CD8-positive, alpha-beta memory T cell (primary cell): ENCODE measurements at regions not wholly inside any gene's neighbourhood (a gene's known extent, or its start where the extent isn't known, plus 50 kb on each side); places are given as distances from the start of the nearest gene placed in this dataset.
"Not testable (repeated sequence)": the region's sequence is repeated elsewhere in the genome, so short reads cannot be mapped to it uniquely, and the experiment has no call there.

Experiments used
- CTCF ChIA-PET: fragments of 350-600 bp; sonication (Branson Sonifier 250); formaldehyde crosslinking; loops from one replicate; lab custom pipeline; 2021; ENCODE audit warnings: antibody characterized with exemption; lab: Charles Lee
- POLR2A ChIA-PET: fragments of 350-600 bp; sonication (Branson Sonifier 250); formaldehyde crosslinking; loops from one replicate; lab custom pipeline; 2021; ENCODE audit warnings: antibody characterized with exemption; lab: Charles Lee
- DNase-seq, 5 donors: peaks; one replicate each; pipeline versions ENCODE4 v3.0.0 to v3.0.0-alpha.2; 2020 to 2022; ENCODE audit warnings: mixed read lengths in 1 of 5
- H3K27ac ChIP-seq: one replicate; pipeline ENCODE4 v1.7.0; 2013; ENCODE audit warnings: low read depth, mild to moderate bottlenecking, low read length, moderate library complexity
- H3K27me3 ChIP-seq: 2 replicates; pipeline ENCODE4 v1.7.0; 2013; ENCODE audit warnings: low read length, mild to moderate bottlenecking; ENCODE audit not compliant: insufficient read depth, poor library complexity, severe bottlenecking
- H3K36me3 ChIP-seq: 2 replicates; pipeline ENCODE4 v1.7.0; 2013; ENCODE audit warnings: mild to moderate bottlenecking, low read length, moderate library complexity; ENCODE audit not compliant: insufficient read depth
- H3K4me1 ChIP-seq: 2 replicates; pipeline ENCODE4 v1.7.0; 2013; ENCODE audit warnings: mild to moderate bottlenecking, low read length, moderate library complexity; ENCODE audit not compliant: insufficient read depth
- H3K4me3 ChIP-seq: 2 replicates; pipeline ENCODE4 v1.7.0; 2013; ENCODE audit warnings: mild to moderate bottlenecking, low read length
- H3K9me3 ChIP-seq: 2 replicates; pipeline ENCODE4 v1.7.0; 2013; ENCODE audit warnings: mild to moderate bottlenecking, low read length
- H3K27ac Mint-ChIP-seq, 8 donors: one replicate each; pipeline ENCODE4 v1.8.0; 2020 to 2021; ENCODE audit warnings: mixed read lengths in 8 of 8, mild to moderate bottlenecking in 6 of 8, inconsistent platforms in 3 of 8, moderate library complexity in 3 of 8
- H3K27me3 Mint-ChIP-seq, 2 donors: one replicate each; pipeline ENCODE4 v1.8.0; 2020 to 2021; ENCODE audit warnings: mixed read lengths in 2 of 2, mild to moderate bottlenecking in 1 of 2, moderate library complexity in 1 of 2
- H3K36me3 Mint-ChIP-seq, 3 donors: one replicate each; pipeline ENCODE4 v1.8.0; 2020 to 2021; ENCODE audit warnings: mixed read lengths in 3 of 3, inconsistent platforms in 1 of 3, mild to moderate bottlenecking in 1 of 3
- H3K4me1 Mint-ChIP-seq, 3 donors: one replicate each; pipeline ENCODE4 v1.8.0; 2020 to 2021; ENCODE audit warnings: mixed read lengths in 3 of 3, inconsistent platforms in 1 of 3, mild to moderate bottlenecking in 1 of 3
- H3K4me3 Mint-ChIP-seq, 7 donors: one replicate each; pipeline ENCODE4 v1.8.0; 2020 to 2021; ENCODE audit warnings: mixed read lengths in 7 of 7, mild to moderate bottlenecking in 6 of 7, moderate library complexity in 4 of 7, inconsistent platforms in 2 of 7
- H3K9me3 Mint-ChIP-seq, 5 donors: one replicate each; pipeline ENCODE4 v1.8.0; 2020 to 2022; ENCODE audit warnings: mixed read lengths in 5 of 5, mild to moderate bottlenecking in 3 of 5, moderate library complexity in 2 of 5, inconsistent platforms in 1 of 5

GRCh38 chr9:71308454-71308853, 187.0 kb upstream of the TRPM3 start:
- DNase-seq, result no peak
- CTCF ChIA-PET, result no interaction called here
- H3K27me3 Mint-ChIP-seq, result peaks cover 0 to 16% of the 10 kb centered on the region in 2 donors

DNA sequence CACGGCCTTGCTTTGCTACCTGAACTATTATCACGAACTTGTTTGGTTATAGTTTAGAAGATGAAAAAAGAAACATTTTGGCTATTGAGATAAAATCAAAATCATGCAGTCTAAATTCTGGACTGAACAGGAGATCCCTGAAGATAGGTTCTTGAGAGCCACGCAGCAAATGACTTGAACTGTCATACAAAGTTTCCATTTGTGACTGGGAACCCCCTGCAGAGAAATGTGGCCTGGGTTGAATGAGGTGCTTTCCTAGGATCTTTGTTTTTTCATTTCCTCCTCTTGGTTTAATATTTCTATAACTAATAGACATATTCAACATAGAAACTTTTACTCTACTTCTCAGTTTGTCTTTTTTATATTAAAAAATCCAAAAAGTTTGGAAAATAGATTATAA, 184.7 kb upstream of the TRPM3 start:
- peaks cover 0 to 3% (median 0%) of the 10 kb centered on the region in 5 donors for H3K9me3 Mint-ChIP-seq
- H3K4me1 Mint-ChIP-seq, result no peaks in the 10 kb centered on the region

More at GRCh38 chr9:71308454-71308853, 187.0 kb upstream of the TRPM3 start:
- Mint-ChIP-seq H3K27ac (no peak overlapping the region), H3K36me3 (no peaks in the 10 kb centered on the region), H3K4me1 (no peaks in the 10 kb centered on the region), H3K4me3 (no peak overlapping the region), H3K9me3 (no peaks in the 10 kb centered on the region)
- Histone ChIP-seq H3K27me3 (no peaks in the 10 kb centered on the region), H3K27ac (no peak overlapping the region), H3K36me3 (no peaks in the 10 kb centered on the region), H3K9me3 (no peaks in the 10 kb centered on the region), H3K4me3 (no peak overlapping the region), H3K4me1 (no peaks in the 10 kb centered on the region)
- POLR2A ChIA-PET, result no interaction called here

GRCh38 chr9:71303351-71303750, 181.9 kb upstream of the TRPM3 start:
- Mint-ChIP-seq H3K4me1 (no peaks in the 10 kb centered on the region), H3K27me3 (peaks cover 1 to 20% of the 10 kb centered on the region in 2 donors), H3K9me3 (peaks cover 0 to 3% (median 0%) of the 10 kb centered on the region in 5 donors), H3K27ac (no peak overlapping the region), H3K36me3 (no peaks in the 10 kb centered on the region), H3K4me3 (no peak overlapping the region)
- Histone ChIP-seq H3K27me3 (no peaks in the 10 kb centered on the region), H3K9me3 (no peaks in the 10 kb centered on the region), H3K4me1 (no peaks in the 10 kb centered on the region), H3K36me3 (no peaks in the 10 kb centered on the region), H3K27ac (no peak overlapping the region), H3K4me3 (no peak overlapping the region)
- POLR2A ChIA-PET, result no interaction called here
- CTCF ChIA-PET, result interaction anchor here (1.0 kb wide), 1 partner anchor 18 kb away, joined by 4 read pairs; no protein-coding TSS in a partner anchor
- no peak for DNase-seq

More for the DNA sequence above, 184.7 kb upstream of the TRPM3 start:
- H3K27ac ChIP-seq, result no peak overlapping the region
- H3K36me3 Mint-ChIP-seq, result no peaks in the 10 kb centered on the region
- no peak overlapping the region for H3K4me3 Mint-ChIP-seq
- H3K27me3 Mint-ChIP-seq, result peaks cover 0 to 23% of the 10 kb centered on the region in 2 donors
- H3K4me1 ChIP-seq, result no peaks in the 10 kb centered on the region
- no peak overlapping the region for H3K4me3 ChIP-seq
- H3K36me3 ChIP-seq, result no peaks in the 10 kb centered on the region
- no peak overlapping the region for H3K27ac Mint-ChIP-seq
- POLR2A ChIA-PET, result no interaction called here
- H3K27me3 ChIP-seq, result no peaks in the 10 kb centered on the region
- no peak for DNase-seq
- H3K9me3 ChIP-seq, result no peaks in the 10 kb centered on the region
- CTCF ChIA-PET, result no interaction called here

- Histone ChIP-seq H3K9me3 (no peaks in the 10 kb centered on the region), H3K4me1 (no peaks in the 10 kb centered on the region), H3K27ac (no peak overlapping the region), H3K27me3 (no peaks in the 10 kb centered on the region), H3K4me3 (no peak overlapping the region), H3K36me3 (no peaks in the 10 kb centered on the region)
- CTCF ChIA-PET, result interaction anchor here (1.0 kb wide), 1 partner anchor 17 kb away, joined by 4 read pairs; no protein-coding TSS in a partner anchor
- peaks cover 1 to 20% of the 10 kb centered on the region in 2 donors for H3K27me3 Mint-ChIP-seq
- POLR2A ChIA-PET, result no interaction called here
- no peaks in the 10 kb centered on the region for H3K36me3 Mint-ChIP-seq
- DNase-seq, result no peak
- H3K9me3 Mint-ChIP-seq, result peaks cover 0 to 3% (median 0%) of the 10 kb centered on the region in 5 donors
- H3K27ac Mint-ChIP-seq, result no peak overlapping the region
- H3K4me1 Mint-ChIP-seq, result no peaks in the 10 kb centered on the region
- no peak overlapping the region for H3K4me3 Mint-ChIP-seq
Measured at GRCh38 chr9:71302776-71303175, 181.4 kb upstream of the TRPM3 start.

- Histone ChIP-seq H3K36me3 (no peaks in the 10 kb centered on the region), H3K4me1 (no peaks in the 10 kb centered on the region), H3K4me3 (no peak overlapping the region), H3K27ac (no peak overlapping the region), H3K9me3 (no peaks in the 10 kb centered on the region), H3K27me3 (no peaks in the 10 kb centered on the region)
- Mint-ChIP-seq H3K4me3 (no peak overlapping the region), H3K27me3 (peaks cover 2 to 6% of the 10 kb centered on the region in 2 donors), H3K9me3 (no peaks in the 10 kb centered on the region), H3K4me1 (no peaks in the 10 kb centered on the region), H3K36me3 (no peaks in the 10 kb centered on the region), H3K27ac (no peak overlapping the region)
- ChIA-PET CTCF (no interaction called here), POLR2A (no interaction called here)
- no peak for DNase-seq
Measured at GRCh38 chr9:71295928-71296327, 174.5 kb upstream of the TRPM3 start.

DNA sequence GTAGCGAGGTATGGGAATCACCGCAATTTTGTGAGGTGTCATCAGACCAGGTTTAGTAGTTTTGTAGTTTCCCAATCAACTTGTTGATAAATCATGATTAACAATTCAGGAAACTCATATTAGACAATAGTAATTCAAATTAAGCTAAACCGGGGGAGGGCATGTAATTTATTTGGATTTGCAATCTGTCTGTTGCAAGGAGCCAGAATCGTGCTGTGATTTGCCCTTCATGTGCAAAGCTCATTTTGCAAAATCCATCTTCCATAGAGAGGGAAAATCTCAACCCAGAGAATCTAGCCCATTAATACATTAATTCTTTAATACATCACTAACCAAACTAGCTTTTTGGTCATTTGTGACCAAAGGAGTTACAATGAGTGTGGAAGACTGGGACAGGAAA, 164.7 kb upstream of the TRPM3 start:
- Histone ChIP-seq H3K9me3 (no peaks in the 10 kb centered on the region), H3K36me3 (no peaks in the 10 kb centered on the region), H3K4me3 (no peak overlapping the region), H3K4me1 (no peaks in the 10 kb centered on the region), H3K27ac (no peak overlapping the region), H3K27me3 (no peaks in the 10 kb centered on the region)
- H3K9me3 Mint-ChIP-seq, result no peaks in the 10 kb centered on the region
- H3K27ac Mint-ChIP-seq, result no peak overlapping the region
- no peaks in the 10 kb centered on the region for H3K36me3 Mint-ChIP-seq
- POLR2A ChIA-PET, result no interaction called here
- CTCF ChIA-PET, result interaction anchor here (0.6 to 1.6 kb wide), 3 partner anchors 17 to 738 kb away, joined by 3 to 5 read pairs (median 4); no protein-coding TSS in a partner anchor
- no peak overlapping the region for H3K4me3 Mint-ChIP-seq
- peaks cover 4 to 11% of the 10 kb centered on the region in 2 donors for H3K27me3 Mint-ChIP-seq
- no peak for DNase-seq
- H3K4me1 Mint-ChIP-seq, result no peaks in the 10 kb centered on the region

DNA sequence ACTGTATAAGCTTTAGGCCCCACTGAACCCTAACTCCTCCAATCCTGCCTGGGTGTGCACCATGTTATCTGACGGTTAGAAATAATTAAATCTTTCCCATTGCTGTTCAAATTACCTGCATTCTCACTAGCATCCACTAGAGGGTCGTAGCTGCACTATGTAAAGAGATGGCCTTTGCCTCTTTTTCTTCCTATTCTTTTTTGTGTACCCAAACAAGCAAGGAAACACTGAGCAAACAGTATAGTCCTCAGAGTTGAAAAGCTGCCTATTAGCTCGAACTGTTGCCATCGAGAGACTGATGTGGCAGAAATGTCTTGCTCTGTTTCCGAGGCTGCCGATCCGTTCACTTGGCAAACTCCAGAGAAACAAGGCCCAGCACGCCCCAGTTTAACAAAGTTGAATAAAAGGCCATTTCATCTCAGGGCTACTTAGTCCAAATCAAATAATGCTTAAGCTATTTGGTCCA, 163.8 kb upstream of the TRPM3 start:
- peaks cover 3 to 11% of the 10 kb centered on the region in 2 donors for H3K27me3 Mint-ChIP-seq
- H3K4me3 Mint-ChIP-seq, result no peak overlapping the region
- H3K9me3 Mint-ChIP-seq, result no peaks in the 10 kb centered on the region

DNA sequence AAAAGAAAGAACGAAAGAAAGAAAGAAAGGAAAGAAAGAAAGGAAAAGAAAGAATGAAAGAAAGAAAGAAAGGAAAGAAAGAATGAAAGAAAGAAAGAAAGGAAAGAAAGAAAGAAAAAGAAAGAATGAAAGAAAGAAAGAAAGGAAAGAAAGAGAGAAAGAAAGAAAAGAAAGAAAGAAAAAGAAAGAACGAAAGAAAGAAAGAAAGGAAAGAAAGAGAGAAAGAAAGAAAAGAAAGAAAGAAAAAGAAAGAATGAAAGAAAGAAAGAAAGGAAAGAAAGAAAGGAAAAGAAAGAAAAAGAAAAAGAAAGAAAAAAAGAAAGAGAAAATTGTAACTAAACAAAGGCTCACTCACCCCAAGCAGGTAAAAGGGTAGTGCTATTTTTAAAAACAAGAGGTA, 160.7 kb upstream of the TRPM3 start:
- H3K4me1 ChIP-seq, H3K4me1 Mint-ChIP-seq, DNase-seq, H3K9me3 ChIP-seq, H3K36me3 ChIP-seq, H3K4me3 ChIP-seq, H3K36me3 Mint-ChIP-seq, CTCF ChIA-PET, H3K27ac ChIP-seq, H3K9me3 Mint-ChIP-seq, H3K4me3 Mint-ChIP-seq, H3K27me3 ChIP-seq, POLR2A ChIA-PET, H3K27me3 Mint-ChIP-seq, H3K27ac Mint-ChIP-seq: not testable (repeated sequence)

More for the DNA sequence above, 163.8 kb upstream of the TRPM3 start:
- H3K4me3 ChIP-seq, result no peak overlapping the region
- CTCF ChIA-PET, result interaction anchor here (0.6 to 2.1 kb wide), 8 partner anchors 15 to 741 kb away, joined by 3 to 6 read pairs (median 4); no protein-coding TSS in a partner anchor
- H3K27me3 ChIP-seq, result no peaks in the 10 kb centered on the region
- no peak overlapping the region for H3K27ac ChIP-seq
- H3K36me3 ChIP-seq, result no peaks in the 10 kb centered on the region
- Mint-ChIP-seq H3K27ac (no peak overlapping the region), H3K36me3 (no peaks in the 10 kb centered on the region), H3K4me1 (no peaks in the 10 kb centered on the region)
- no peaks in the 10 kb centered on the region for H3K9me3 ChIP-seq
- peak in 4 of 5 donors; percentile 3 to 49 (median 10) for DNase-seq
- POLR2A ChIA-PET, result no interaction called here
- H3K4me1 ChIP-seq, result no peaks in the 10 kb centered on the region
